ENCODE measurements at regions not wholly inside any gene's neighbourhood (a gene's known extent, or its start where the extent isn't known, plus 50 kb on each side); places are given as distances from the start of the nearest gene placed in this dataset.

- no peaks in the 10 kb centered on the region for H3K27me3 ChIP-seq (ENCODE audit: control insufficient read depth, insufficient read depth, low read length)
- no peak overlapping the region for H3K4me3 ChIP-seq (ENCODE audit: low read length)
- peaks cover 20% of the 10 kb centered on the region for H3K4me1 ChIP-seq (ENCODE audit: control insufficient read depth, insufficient read depth, low read length)
- H3K9me3 ChIP-seq (replicated peaks; ENCODE audit: low read length) = no peaks in the 10 kb centered on the region
- H3K4me2 ChIP-seq (ENCODE audit: low read length) = no peak overlapping the region
- H3K36me3 ChIP-seq (ENCODE audit: insufficient read depth, low read length) = no peaks in the 10 kb centered on the region
- no peak overlapping the region for H3K9ac ChIP-seq (ENCODE audit: low read depth, low read length)
These were observed 264.6 kb upstream of the THUMPD2 start for GRCh38 chr2:40043641-40044040.

DNA sequence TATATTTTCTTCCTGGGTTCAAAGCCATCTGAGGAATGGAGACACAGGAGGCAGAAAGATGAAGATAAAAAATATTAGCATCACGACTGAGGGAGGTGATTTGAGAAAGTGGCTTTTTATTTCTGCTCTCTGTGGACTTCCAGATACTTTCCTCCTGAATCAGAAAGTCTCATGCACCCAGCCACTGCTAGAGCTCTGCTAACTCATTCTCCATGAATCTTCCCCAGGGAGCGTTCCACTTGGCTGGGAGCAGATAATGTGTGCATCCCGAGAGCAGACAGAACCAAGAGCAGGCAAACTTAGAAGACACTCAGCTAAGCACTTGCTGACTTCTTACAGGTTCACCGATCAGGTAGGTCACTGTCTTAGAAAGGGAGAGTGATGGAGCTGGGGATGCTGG is 264.1 kb upstream of the THUMPD2 start:
- H3K36me3 ChIP-seq (ENCODE audit: insufficient read depth, low read length) = no peaks in the 10 kb centered on the region
- H3K9ac ChIP-seq (ENCODE audit: low read depth, low read length) = no peak overlapping the region
- H3K27me3 ChIP-seq (ENCODE audit: control insufficient read depth, insufficient read depth, low read length) = no peaks in the 10 kb centered on the region
- H3K4me3 ChIP-seq (ENCODE audit: low read length) = no peak overlapping the region
- H3K4me1 ChIP-seq (ENCODE audit: control insufficient read depth, insufficient read depth, low read length) = peaks cover 23% of the 10 kb centered on the region
- no peaks in the 10 kb centered on the region for H3K9me3 ChIP-seq (replicated peaks; ENCODE audit: low read length)
- H3K4me2 ChIP-seq (ENCODE audit: low read length) = no peak overlapping the region

DNA sequence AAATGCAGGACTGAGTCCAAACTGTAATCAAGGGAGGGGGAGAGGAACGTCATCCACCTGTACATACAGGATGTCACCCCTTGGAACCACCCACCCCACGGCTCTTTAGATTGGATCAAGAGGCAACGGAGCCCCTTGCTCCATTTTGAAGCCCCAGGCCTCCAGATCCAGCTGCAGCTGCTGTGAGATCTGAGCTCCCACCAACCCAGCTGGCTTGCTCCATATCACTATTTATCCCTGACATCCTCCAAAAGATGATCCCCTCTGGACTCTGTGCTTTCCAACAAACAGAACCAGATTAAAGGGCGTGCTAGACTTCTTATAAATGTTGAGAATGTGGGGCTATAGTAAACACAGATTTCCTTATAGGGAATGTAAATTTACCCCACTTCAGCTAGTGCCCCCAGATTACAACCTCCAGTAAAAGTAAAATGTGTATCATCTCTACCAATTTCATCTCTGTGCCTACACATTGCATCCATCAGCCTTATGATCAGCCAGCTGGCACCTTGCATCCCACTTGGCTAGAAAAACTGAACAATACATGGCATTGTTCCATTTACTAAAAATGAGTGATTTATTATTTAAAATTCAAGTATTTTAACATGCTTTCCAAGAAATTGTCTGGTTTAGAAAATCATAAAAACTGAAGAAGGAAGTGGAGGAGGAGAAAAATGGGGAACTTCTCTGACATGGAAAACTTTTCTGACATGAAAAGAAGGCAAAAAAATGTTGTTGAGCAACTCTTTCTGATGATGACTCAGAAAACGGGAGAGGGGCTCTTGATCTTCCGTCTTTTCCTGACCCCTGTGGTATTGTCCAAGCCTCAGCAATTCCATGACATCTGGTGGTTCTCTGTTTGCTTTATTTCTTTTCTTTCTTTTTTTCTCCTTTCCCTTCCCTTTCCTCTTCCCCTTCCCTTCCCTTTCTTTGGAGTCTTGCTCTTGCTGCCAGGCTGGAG is 262.6 kb upstream of the THUMPD2 start:
- Histone ChIP-seq H3K4me1 (ENCODE audit: control insufficient read depth, insufficient read depth, low read length) (peaks cover 25% of the 10 kb centered on the region), H3K4me2 (ENCODE audit: low read length) (no peak overlapping the region), H3K36me3 (ENCODE audit: insufficient read depth, low read length) (no peaks in the 10 kb centered on the region), H3K9ac (ENCODE audit: low read depth, low read length) (peak overlapping the region; percentile 36), H3K27me3 (ENCODE audit: control insufficient read depth, insufficient read depth, low read length) (no peaks in the 10 kb centered on the region), H3K4me3 (ENCODE audit: low read length) (no peak overlapping the region), H3K9me3 (replicated peaks; ENCODE audit: low read length) (no peaks in the 10 kb centered on the region)

DNA sequence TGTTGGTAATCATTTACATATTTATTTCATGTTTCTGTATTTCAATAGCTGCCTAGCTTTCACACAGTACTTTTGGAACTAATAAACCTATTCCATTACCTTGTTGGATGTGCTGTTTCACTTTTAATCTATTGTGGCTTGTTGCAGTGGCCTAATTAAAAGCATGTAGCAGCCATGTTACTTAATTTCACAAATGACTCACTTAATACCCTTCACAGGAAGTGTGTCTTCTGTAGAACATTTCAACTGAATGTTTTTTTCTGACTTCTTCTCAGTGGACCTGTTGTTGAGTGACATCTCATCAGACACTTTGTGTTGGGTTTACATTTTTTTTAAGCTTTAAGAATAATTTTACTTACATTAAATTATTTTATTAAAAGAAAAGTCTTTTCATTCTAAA is 260.5 kb upstream of the THUMPD2 start:
- H3K4me2 ChIP-seq (ENCODE audit: low read length) = no peak overlapping the region
- H3K9ac ChIP-seq (ENCODE audit: low read depth, low read length) = no peak overlapping the region
- peaks cover 31% of the 10 kb centered on the region for H3K4me1 ChIP-seq (ENCODE audit: control insufficient read depth, insufficient read depth, low read length)
- H3K27me3 ChIP-seq (ENCODE audit: control insufficient read depth, insufficient read depth, low read length) = no peaks in the 10 kb centered on the region
- H3K9me3 ChIP-seq (replicated peaks; ENCODE audit: low read length) = no peaks in the 10 kb centered on the region
- no peaks in the 10 kb centered on the region for H3K36me3 ChIP-seq (ENCODE audit: insufficient read depth, low read length)
- H3K4me3 ChIP-seq (ENCODE audit: low read length) = no peak overlapping the region

- Histone ChIP-seq H3K36me3 (ENCODE audit: insufficient read depth, low read length) (no peaks in the 10 kb centered on the region), H3K4me1 (ENCODE audit: control insufficient read depth, insufficient read depth, low read length) (peaks cover 37% of the 10 kb centered on the region), H3K9me3 (replicated peaks; ENCODE audit: low read length) (no peaks in the 10 kb centered on the region), H3K9ac (ENCODE audit: low read depth, low read length) (no peak overlapping the region), H3K4me2 (ENCODE audit: low read length) (no peak overlapping the region), H3K27me3 (ENCODE audit: control insufficient read depth, insufficient read depth, low read length) (no peaks in the 10 kb centered on the region), H3K4me3 (ENCODE audit: low read length) (no peak overlapping the region)
These were observed 259.6 kb upstream of the THUMPD2 start for GRCh38 chr2:40038646-40039045.

GRCh38 chr2:40037303-40037702 is 258.2 kb upstream of the THUMPD2 start:
- no peaks in the 10 kb centered on the region for H3K9me3 ChIP-seq (replicated peaks; ENCODE audit: low read length)
- no peaks in the 10 kb centered on the region for H3K36me3 ChIP-seq (ENCODE audit: insufficient read depth, low read length)
- H3K4me2 ChIP-seq (ENCODE audit: low read length) = no peak overlapping the region
- no peaks in the 10 kb centered on the region for H3K27me3 ChIP-seq (ENCODE audit: control insufficient read depth, insufficient read depth, low read length)
- H3K4me1 ChIP-seq (ENCODE audit: control insufficient read depth, insufficient read depth, low read length) = peaks cover 50% of the 10 kb centered on the region
- H3K4me3 ChIP-seq (ENCODE audit: low read length) = no peak overlapping the region
- no peak overlapping the region for H3K9ac ChIP-seq (ENCODE audit: low read depth, low read length)

GRCh38 chr2:40036241-40036640 is 257.2 kb upstream of the THUMPD2 start:
- H3K9ac ChIP-seq (ENCODE audit: low read depth, low read length) = no peak overlapping the region
- H3K4me2 ChIP-seq (ENCODE audit: low read length) = no peak overlapping the region
- H3K4me1 ChIP-seq (ENCODE audit: control insufficient read depth, insufficient read depth, low read length) = peaks cover 50% of the 10 kb centered on the region
- no peaks in the 10 kb centered on the region for H3K27me3 ChIP-seq (ENCODE audit: control insufficient read depth, insufficient read depth, low read length)
- no peaks in the 10 kb centered on the region for H3K36me3 ChIP-seq (ENCODE audit: insufficient read depth, low read length)
- H3K4me3 ChIP-seq (ENCODE audit: low read length) = no peak overlapping the region
- H3K9me3 ChIP-seq (replicated peaks; ENCODE audit: low read length) = no peaks in the 10 kb centered on the region

GRCh38 chr2:40034801-40035200 is 255.7 kb upstream of the THUMPD2 start:
- H3K27me3 ChIP-seq (ENCODE audit: control insufficient read depth, insufficient read depth, low read length) = no peaks in the 10 kb centered on the region
- H3K9me3 ChIP-seq (replicated peaks; ENCODE audit: low read length) = peaks cover 3% of the 10 kb centered on the region
- H3K36me3 ChIP-seq (ENCODE audit: insufficient read depth, low read length) = no peaks in the 10 kb centered on the region
- H3K4me1 ChIP-seq (ENCODE audit: control insufficient read depth, insufficient read depth, low read length) = peaks cover 59% of the 10 kb centered on the region
- peak overlapping the region; percentile 71 for H3K9ac ChIP-seq (ENCODE audit: low read depth, low read length)
- peak overlapping the region; percentile 8 for H3K4me3 ChIP-seq (ENCODE audit: low read length)
- H3K4me2 ChIP-seq (ENCODE audit: low read length) = peak overlapping the region; percentile 21

DNA sequence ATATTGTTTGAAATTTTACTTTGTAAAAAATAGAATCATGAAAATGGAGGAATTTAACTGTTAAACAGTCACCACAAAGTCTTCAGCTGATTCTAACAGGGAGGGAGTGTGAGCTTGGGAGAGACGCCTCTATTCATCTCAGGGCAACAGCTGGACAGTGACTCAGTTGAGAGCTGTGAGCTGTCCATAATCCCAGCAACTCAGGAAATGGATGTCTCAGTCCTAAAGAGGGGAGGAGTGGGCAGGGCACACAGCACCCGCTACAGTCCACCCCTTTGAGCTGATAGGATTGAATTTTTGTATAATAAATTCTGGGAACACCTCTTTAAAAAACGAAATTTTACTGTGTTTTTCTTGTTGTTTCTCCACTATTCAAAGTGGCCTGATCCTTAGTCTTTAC is 255.1 kb upstream of the THUMPD2 start:
- no peaks in the 10 kb centered on the region for H3K36me3 ChIP-seq (ENCODE audit: insufficient read depth, low read length)
- H3K4me1 ChIP-seq (ENCODE audit: control insufficient read depth, insufficient read depth, low read length) = peaks cover 60% of the 10 kb centered on the region

GRCh38 chr2:40033781-40034180 is 254.7 kb upstream of the THUMPD2 start:
- Histone ChIP-seq H3K4me1 (ENCODE audit: control insufficient read depth, insufficient read depth, low read length) (peaks cover 60% of the 10 kb centered on the region), H3K9me3 (replicated peaks; ENCODE audit: low read length) (peaks cover 3% of the 10 kb centered on the region)

More for the DNA sequence above, 255.1 kb upstream of the THUMPD2 start:
- Histone ChIP-seq H3K9ac (ENCODE audit: low read depth, low read length) (peak overlapping the region; percentile 82), H3K4me2 (ENCODE audit: low read length) (peak overlapping the region; percentile 21), H3K27me3 (ENCODE audit: control insufficient read depth, insufficient read depth, low read length) (no peaks in the 10 kb centered on the region), H3K4me3 (ENCODE audit: low read length) (no peak overlapping the region), H3K9me3 (replicated peaks; ENCODE audit: low read length) (peaks cover 3% of the 10 kb centered on the region)

DNA sequence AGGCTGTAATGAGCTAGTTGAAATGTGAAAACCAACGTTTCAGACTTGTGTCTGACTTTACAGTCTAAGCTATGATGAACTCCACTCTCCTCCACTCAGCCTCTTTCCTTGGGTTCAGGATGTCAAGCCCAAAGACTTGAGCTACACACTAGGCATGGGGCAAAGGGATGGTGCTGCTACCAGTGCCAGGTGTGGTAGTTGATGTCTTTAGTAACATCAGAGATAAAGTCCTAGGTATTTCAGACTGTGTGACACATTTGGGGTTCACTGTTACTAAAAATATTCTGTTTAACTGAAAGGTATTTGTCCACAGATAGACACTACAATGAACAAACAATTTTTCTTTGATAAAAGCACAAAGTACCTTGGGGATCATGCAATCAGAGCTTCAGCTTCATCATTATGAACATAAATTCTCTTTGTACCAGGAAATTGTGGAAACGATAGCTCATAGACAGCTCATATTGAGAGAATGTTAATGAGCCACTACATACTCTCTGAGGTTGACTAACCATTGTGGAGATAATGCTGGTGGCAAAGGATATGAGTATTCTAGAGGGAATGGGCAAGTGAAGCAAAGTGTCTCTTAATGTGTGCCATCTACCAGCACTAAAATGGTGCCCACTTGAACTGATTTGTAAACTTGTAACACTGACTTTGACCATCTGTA is 253.7 kb upstream of the THUMPD2 start:
- peaks cover 67% of the 10 kb centered on the region for H3K4me1 ChIP-seq (ENCODE audit: control insufficient read depth, insufficient read depth, low read length)
- H3K4me3 ChIP-seq (ENCODE audit: low read length) = peak overlapping the region; percentile 14
- peak overlapping the region; percentile 12 for H3K4me2 ChIP-seq (ENCODE audit: low read length)
- H3K9ac ChIP-seq (ENCODE audit: low read depth, low read length) = peak overlapping the region; percentile 82
- H3K36me3 ChIP-seq (ENCODE audit: insufficient read depth, low read length) = no peaks in the 10 kb centered on the region
- H3K9me3 ChIP-seq (replicated peaks; ENCODE audit: low read length) = peaks cover 3% of the 10 kb centered on the region
- no peaks in the 10 kb centered on the region for H3K27me3 ChIP-seq (ENCODE audit: control insufficient read depth, insufficient read depth, low read length)

More at GRCh38 chr2:40033781-40034180, 254.7 kb upstream of the THUMPD2 start:
- H3K36me3 ChIP-seq (ENCODE audit: insufficient read depth, low read length) = no peaks in the 10 kb centered on the region
- H3K9ac ChIP-seq (ENCODE audit: low read depth, low read length) = peak overlapping the region; percentile 82
- H3K27me3 ChIP-seq (ENCODE audit: control insufficient read depth, insufficient read depth, low read length) = no peaks in the 10 kb centered on the region
- peak overlapping the region; percentile 14 for H3K4me3 ChIP-seq (ENCODE audit: low read length)
- H3K4me2 ChIP-seq (ENCODE audit: low read length) = peak overlapping the region; percentile 1
